GOT3 (cell line): ENCODE measurements at regions not wholly inside any gene's neighbourhood (a gene's known extent, or its start where the extent isn't known, plus 50 kb on each side); places are given as distances from the start of the nearest gene placed in this dataset.
"Not testable (repeated sequence)": the region's sequence is repeated elsewhere in the genome, so short reads cannot be mapped to it uniquely, and the experiment has no call there.

Experiments used
- DNase-seq: peaks from one replicate; lab custom pipeline; 2025; ENCODE audit warnings: mixed read lengths; lab: John Stamatoyannopoulos, UW

DNA sequence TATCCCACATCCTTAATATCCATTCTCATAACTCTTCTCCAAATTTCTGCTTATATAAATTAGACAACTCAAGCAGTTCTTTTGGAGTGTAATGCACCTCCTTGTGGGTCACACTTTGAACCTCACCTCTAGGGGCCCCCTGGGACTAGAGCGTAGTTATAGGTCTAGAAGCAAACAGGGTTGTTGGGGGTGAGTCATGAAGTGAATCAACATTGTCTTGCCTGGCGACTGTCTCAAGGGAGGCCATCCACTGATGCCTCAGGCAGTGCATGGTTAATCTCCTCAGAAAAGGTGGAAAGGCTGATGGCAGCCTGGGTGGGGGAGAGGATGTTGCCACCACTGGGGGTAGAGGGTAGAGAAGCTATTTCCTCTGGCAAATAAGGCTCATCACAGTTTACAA, 129.1 kb downstream of the TNFRSF21 start:
- peak; percentile 34 for DNase-seq

- DNase-seq: no peak
Observed at GRCh38 chr6:47179286-47179685, 130.4 kb downstream of the TNFRSF21 start.

DNA sequence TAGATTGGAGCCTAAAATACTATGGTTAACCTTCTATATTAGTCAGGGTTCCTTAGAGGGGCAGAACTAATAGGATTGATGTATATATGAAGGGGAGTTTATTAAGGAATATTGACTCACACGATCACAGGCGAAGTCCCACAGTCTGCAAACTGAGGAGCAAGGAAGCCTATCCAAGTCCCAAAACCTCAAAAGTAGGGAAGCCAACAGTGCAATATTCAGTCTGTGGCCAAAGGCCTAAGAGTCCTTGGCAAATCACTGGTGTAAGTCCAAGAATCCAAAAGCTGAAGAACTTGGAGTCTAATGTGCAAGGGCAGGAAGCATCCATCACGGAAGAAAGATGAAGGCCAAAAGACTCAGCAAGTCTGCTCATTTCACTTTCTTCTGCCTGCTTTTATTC, 133.5 kb upstream of the ADGRF1 start:
- no peak for DNase-seq

DNA sequence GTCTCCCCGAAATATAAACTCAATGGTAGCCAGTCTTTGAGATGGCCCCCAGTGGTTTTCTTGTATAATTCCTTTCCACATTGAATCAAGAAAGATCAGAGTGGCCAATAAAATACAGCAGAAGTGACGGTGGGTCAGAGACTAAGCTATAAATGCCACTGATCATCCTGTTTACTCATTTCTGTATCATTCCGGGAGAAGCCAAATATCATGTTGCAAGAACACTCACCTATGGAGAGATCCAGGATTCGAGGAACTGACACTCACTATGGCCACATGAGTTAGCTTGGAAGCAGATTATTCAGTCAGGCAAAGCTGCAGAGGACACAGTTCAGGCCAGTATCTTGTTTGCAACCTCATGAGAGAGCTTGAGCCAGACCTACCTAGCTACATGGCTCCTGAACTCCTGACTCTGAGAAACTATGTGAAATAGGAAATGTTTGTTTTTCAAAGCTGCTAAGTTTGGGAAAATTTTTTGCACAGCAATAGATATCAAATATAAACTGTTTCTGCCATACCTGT, 132.4 kb upstream of the ADGRF1 start:
- DNase-seq: no peak

DNA sequence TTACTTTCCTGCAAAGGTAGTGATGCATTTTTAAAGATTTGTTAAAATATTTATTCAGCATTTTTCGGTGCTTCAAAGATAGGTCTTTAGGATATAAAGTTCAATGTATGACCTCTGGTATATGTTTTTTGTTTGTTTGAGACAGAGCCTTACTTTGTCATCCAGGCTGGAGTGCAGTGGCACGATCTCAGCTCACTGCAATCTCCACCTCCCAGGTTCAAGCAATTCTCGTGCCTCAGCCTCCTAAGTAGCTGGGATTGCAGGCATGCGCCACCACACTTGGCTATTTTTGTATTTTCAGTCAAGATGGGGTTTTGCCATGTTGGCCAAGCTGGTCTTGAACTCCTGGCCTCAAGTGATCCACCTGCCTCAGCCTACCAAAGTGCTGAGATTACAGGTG, 131.9 kb upstream of the ADGRF1 start:
- DNase-seq: not testable (repeated sequence)

- DNase-seq: not testable (repeated sequence)
Observed at GRCh38 chr6:47173145-47173544, 131.0 kb upstream of the ADGRF1 start.

DNA sequence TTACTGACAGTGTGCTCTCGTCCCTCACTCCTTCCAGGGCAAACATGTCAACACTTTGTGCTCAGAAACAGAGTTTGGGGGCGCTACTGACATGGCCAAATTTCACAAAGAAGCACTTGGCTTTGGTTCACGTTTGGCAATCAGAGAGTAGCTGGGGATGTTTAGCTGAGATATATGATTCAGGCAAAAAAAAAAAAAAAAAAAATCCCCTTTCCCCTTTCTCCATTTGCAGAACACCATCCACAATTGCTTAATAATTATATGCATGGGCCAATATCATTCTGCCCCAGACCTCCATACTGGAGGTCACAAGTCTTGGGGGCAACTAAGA, 128.4 kb upstream of the ADGRF1 start:
- no peak for DNase-seq

DNA sequence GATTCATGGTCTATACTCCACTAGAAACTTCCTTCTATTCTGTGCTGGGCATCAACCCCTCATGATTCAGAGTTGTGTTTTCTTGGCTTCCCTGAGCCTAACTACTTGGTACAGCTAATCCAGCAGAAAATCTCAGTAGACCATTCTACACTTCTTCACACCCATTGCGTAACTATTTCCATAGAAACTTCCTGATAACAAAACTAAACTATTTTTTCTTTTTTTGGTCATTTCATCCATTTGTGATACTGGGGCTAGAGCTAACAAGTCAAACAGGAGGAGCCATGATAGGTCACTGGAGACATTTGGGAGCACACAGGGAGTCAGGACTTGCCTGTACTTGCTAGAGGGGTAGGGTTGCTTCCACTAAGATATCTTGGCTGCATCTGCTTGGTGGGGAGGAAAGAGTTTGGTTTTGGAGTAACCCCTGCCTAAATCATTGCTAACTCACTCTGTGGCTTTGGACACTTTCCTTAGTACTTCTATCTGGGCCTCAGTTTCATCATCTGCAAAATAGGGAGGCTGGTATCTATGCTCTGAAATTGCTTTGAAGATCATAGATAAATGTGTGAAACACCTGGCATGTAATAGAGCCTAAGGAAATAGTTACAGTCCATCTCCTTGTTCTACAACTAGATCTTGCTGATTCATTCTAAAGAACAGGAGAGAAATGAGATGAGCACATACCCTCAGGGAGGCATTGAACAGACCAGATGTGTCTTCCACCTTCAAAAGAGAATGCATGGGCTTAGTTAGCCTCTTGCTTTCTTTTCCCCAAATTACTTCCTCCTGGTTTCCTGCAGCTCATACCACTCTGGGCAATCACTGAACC, 127.9 kb upstream of the ADGRF1 start:
- no peak for DNase-seq

- DNase-seq: peak; percentile 76
Observed at GRCh38 chr6:47168180-47168579, 126.0 kb upstream of the ADGRF1 start.

- DNase-seq: no peak
Observed at GRCh38 chr6:47165918-47166317, 123.8 kb upstream of the ADGRF1 start.

- no peak for DNase-seq
Observed at GRCh38 chr6:47164877-47165276, 122.7 kb upstream of the ADGRF1 start.

GRCh38 chr6:47163536-47163935, 121.4 kb upstream of the ADGRF1 start:
- no peak for DNase-seq

- no peak for DNase-seq
Observed at GRCh38 chr6:47162793-47163192, 120.7 kb upstream of the ADGRF1 start.

DNA sequence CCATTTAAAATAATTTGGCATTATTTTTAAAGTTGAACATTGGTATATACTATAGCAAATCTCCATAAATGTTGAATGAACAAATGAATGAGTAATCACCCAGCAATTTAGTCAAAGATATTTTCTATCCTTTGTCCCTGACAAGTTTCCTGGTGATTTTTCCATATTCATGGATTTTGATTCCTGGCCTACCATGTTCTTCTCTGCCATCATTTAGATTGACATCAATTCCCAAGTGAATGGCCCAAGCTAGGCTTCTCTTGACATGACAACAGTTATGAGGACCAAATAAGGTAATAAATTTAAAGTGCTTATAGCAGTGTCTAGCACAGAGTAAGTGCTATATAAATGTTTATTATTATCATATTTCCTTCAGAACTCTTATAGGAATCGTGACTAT, 120.1 kb upstream of the ADGRF1 start:
- no peak for DNase-seq

- no peak for DNase-seq
Observed at GRCh38 chr6:47161176-47161687, 119.1 kb upstream of the ADGRF1 start.

DNA sequence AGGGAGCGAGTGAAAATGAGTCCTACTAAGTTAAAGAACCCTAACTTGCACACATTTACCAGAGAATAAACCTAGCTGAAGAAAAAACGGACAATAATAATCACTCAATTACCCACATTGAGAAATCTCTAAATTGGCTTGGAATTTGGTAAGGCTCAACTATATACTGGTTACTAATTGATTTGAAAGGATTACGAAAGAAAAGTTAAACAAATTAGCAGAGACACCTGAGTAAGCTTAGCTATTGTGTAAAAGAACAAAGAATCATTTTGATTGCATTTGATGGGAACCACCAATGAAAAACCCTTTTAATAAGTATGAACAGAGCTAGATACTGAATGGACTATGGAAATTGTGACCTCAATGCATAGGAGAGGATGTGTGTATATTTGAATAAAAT, 118.6 kb upstream of the ADGRF1 start:
- no peak for DNase-seq

GRCh38 chr6:47159763-47160162, 117.6 kb upstream of the ADGRF1 start:
- no peak for DNase-seq

- no peak for DNase-seq
Observed at GRCh38 chr6:47157653-47158219, 115.6 kb upstream of the ADGRF1 start.

- DNase-seq: no peak
Observed at GRCh38 chr6:47157063-47157462, 114.9 kb upstream of the ADGRF1 start.

DNA sequence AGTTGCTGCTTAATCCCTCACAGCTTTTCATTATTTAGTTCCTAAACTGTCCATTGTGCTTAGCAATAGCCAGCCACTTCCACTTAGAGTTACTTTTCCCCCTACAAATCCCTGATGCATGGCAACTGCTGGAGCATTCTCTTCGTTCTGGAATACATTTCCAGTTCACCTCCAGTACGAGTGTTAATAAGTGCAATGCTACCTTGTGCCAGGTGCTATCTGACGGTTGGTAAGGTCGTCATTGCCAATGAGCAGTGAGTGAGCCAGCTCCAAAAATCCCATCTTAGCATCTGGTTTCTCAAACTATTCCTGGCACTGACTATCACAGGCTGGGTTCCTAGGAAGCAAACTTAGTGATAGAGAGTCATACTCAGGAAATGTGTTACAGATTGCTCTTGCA, 114.1 kb upstream of the ADGRF1 start:
- no peak for DNase-seq

- DNase-seq: no peak
Observed at GRCh38 chr6:47153404-47153755, 111.2 kb upstream of the ADGRF1 start.

- no peak for DNase-seq
Observed at GRCh38 chr6:47152666-47153403, 110.7 kb upstream of the ADGRF1 start.
